ENCODE measurements at regions not wholly inside any gene's neighbourhood (a gene's known extent, or its start where the extent isn't known, plus 50 kb on each side); places are given as distances from the start of the nearest gene placed in this dataset.
"Not testable (repeated sequence)": the region's sequence is repeated elsewhere in the genome, so short reads cannot be mapped to it uniquely, and the experiment has no call there.

DNA sequence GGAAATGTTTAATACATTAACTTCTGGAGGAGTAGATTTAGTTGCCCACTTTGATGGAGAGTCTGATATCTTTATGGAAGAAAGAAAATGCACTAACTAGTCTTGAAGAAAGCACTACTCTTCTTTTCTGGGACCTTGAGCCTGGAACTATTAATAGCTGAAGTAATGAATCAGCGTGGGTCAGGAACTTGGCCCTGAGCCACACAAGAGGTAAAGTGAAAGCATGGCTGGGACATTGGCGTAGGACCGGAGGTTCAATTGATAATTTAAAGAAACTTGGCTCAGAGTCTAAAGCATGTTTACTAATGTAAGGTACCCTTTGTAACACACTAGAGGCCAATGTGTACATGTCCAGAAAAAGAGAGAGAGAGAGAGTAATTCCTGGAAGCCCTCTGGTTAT is 195.5 kb downstream of the CDY1B start:
- H3K36me3 ChIP-seq; H3K4me3 ChIP-seq; ATAC-seq; H3K27me3 ChIP-seq; DNase-seq; H3K9me3 ChIP-seq; H3K4me1 ChIP-seq; H3K27ac ChIP-seq; intact Hi-C loops (cut with DNase I): not testable (repeated sequence)

DNA sequence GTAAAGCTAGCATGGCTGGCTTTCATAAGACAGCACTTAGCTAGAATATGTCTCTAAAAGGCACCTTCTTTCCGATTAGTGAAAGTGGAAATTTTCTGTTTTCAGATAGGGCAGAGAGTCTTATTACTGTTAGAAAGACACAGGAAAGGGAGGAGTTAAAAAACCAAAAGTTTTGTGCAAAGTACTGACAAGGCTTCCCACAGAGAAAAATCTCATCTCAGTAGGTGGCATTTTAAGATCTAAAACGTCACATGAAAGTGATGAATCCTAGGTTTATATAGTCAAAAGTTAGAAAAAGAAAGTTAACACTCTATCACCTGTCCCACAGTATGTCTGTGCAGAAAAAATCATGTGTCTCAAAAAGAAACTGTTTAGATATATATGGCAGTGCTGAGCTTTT is 197.0 kb downstream of the CDY1B start:
- H3K27ac ChIP-seq; H3K4me3 ChIP-seq; ATAC-seq; H3K4me1 ChIP-seq; DNase-seq; H3K27me3 ChIP-seq; intact Hi-C loops (cut with DNase I); H3K36me3 ChIP-seq; H3K9me3 ChIP-seq: not testable (repeated sequence)

DNA sequence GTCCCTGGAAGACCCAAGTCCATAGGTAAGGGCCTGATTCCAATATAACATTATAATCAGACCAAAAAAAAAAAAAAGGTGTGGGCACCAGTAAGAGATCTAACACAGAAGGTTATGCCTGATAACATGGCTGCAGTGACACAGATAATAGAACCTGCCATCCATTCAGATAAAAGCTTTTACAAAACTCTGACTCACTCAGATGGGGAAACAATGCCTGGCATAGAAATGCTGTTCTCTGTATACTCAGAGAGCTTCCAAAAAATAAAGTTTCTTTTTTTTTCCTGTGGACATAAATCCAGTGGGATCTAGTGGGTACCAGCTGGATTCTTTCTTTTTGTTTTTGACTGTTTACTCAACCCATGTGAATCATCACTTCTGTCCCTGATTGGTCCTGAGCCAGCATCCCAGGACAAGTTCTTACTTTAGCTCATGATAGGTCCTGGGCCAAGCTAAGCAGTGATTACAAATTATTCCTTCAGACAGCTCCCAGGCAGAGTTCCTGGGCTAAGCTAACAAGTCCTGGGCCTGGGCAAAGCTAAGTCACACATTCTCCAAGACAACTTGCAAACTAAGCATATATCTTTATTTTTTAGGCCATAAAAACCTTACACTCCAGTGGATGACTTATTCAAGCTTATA is 199.9 kb downstream of the CDY1B start:
- H3K9me3 ChIP-seq; H3K27ac ChIP-seq; H3K4me1 ChIP-seq; H3K27me3 ChIP-seq; DNase-seq; H3K36me3 ChIP-seq; H3K4me3 ChIP-seq; intact Hi-C loops (cut with DNase I); ATAC-seq: not testable (repeated sequence)

DNA sequence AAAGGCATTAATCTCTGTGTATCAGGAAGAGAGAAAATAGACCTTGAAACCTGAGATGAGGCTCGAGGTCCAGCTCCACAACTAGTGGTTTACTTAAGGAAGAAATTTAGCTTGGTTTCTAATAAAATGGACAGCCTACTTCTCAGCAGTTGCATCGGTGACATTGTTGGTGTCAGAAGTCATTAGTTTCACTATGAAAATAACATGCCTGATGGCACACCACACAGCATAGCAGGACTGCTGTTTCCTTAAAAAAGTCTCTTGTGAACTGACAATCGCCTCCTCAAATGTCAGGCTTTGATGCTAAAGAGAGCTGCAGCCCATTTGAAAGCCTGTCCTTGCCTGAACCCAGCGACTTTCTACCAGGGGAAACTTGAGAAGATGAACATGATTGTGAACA is 204.1 kb downstream of the CDY1B start:
- intact Hi-C loops (cut with DNase I); H3K27me3 ChIP-seq; H3K4me1 ChIP-seq; H3K27ac ChIP-seq; H3K36me3 ChIP-seq; DNase-seq; H3K4me3 ChIP-seq; H3K9me3 ChIP-seq; ATAC-seq: not testable (repeated sequence)

DNA sequence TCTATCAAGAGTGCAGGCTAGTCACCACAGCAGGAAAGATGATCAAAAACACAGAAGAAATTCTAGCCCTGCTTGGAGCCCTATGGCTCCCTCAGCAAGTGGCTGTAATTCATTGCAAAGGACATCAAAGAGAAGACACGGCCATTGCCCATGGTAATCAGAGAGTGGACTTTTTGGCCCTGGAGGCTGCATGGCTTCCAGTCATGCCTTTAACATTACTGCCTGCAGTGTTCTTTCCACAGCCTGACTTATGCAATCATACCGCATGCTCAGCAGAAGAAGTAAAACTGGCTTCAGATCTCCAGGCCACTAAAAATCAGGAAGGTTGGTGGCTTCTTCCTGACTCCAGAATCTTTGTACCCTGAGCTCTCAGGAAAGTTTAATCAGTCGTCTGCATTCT is 218.1 kb downstream of the CDY1B start:
- H3K27me3 ChIP-seq; H3K27ac ChIP-seq; intact Hi-C loops (cut with DNase I); DNase-seq; H3K9me3 ChIP-seq; H3K4me3 ChIP-seq; H3K4me1 ChIP-seq; ATAC-seq; H3K36me3 ChIP-seq: not testable (repeated sequence)

DNA sequence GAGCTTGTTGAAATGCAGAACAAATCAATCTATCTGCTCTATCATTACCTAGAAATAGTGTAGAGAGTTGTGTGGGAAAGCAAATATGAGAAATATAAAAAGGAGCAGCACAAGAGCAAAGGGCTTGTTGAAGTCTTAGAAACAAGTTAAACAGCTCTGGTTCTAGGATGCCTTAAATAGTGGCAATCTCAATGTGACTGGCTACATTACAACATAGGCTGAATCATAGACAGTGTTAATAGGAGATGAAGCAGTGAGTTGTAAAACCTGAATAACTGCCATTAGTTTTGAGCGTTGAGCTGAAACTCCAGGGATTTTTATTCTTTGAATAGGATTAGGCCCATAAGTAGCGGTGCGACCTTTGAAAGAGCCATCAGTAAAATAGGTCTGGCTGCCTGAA is 225.9 kb downstream of the CDY1B start:
- intact Hi-C loops (cut with DNase I); H3K36me3 ChIP-seq; H3K27ac ChIP-seq; ATAC-seq; H3K27me3 ChIP-seq; H3K4me1 ChIP-seq; H3K9me3 ChIP-seq; DNase-seq; H3K4me3 ChIP-seq: not testable (repeated sequence)

DNA sequence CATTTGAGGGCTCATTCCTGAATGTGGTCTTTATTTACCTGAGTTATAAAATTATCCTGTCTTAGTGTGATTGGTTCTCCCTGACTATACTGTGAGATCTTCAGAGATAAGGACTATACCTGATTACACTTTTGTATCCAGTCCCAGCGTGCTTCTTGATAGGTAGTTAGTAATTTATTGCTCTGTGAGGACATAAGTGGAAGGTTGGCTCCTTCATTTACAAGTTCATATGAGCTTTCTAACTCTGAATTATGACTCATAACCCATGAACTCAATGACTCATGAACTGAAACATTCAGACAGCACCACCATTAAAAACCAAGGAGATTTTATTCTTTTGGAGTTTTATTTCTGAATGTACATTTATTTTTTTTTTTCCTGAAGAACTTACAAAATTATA is 257.1 kb downstream of the CDY1B start:
- DNase-seq; H3K4me1 ChIP-seq; H3K4me3 ChIP-seq; H3K36me3 ChIP-seq; H3K9me3 ChIP-seq; H3K27ac ChIP-seq; H3K27me3 ChIP-seq; ATAC-seq; intact Hi-C loops (cut with DNase I): not testable (repeated sequence)

DNA sequence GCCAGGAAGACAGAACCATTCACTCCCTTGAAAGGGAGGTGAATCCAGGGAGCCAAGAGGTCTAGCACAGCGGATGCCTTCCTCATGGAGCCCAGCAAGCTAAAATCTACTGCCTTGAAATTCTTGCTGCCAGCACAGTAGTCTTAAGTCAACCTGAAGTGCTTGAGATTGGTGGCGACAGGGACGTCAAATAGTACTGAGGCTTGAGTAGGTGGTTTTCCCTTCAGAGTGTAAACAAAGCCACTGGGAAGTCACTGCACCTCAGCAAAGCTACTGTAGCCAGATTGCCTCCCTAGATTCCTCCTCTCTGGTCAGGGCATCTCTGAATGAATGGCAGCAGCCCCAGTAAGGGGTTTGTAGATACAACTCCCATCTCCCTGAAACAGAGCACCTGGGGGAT is 299.1 kb downstream of the CDY1B start:
- DNase-seq; H3K4me1 ChIP-seq; H3K9me3 ChIP-seq; H3K4me3 ChIP-seq; H3K36me3 ChIP-seq; H3K27me3 ChIP-seq; intact Hi-C loops (cut with DNase I); H3K27ac ChIP-seq: not testable (repeated sequence)
- ATAC-seq = peak; percentile 72

Measured in upper lobe of right lung (tissue), 1 donor.